DMS153 treated with DMSO at 0.1 percent for 48 hours (cell line): ENCODE measurements at regions not wholly inside any gene's neighbourhood (a gene's known extent, or its start where the extent isn't known, plus 50 kb on each side); places are given as distances from the start of the nearest gene placed in this dataset.
"Not testable (repeated sequence)": the region's sequence is repeated elsewhere in the genome, so short reads cannot be mapped to it uniquely, and the experiment has no call there.

Experiments
- DNase-seq: peaks from one replicate; lab custom pipeline; 2025; ENCODE audit not compliant: unreplicated experiment; lab: John Stamatoyannopoulos, UW

DNA sequence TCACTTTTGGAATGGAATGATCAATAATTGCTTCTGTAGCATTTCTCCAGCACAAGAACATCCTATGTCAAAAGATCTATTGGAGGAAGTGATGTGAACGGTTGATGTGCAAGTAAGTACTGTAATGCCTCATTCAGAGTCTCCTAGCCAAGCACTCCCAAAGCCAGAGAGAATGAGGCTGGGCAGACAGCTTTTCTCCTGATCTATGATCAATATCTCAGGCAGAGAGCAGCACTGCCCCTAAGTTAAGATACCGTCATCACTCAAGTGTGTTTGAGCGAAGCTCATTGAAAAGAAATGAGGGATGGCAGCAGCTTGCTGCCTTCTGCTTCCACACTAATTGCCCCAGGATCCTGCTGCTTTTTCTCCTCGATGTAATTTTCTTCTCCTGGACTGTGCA, 324.1 kb upstream of the GRAMD2B start:
- no peak for DNase-seq

DNA sequence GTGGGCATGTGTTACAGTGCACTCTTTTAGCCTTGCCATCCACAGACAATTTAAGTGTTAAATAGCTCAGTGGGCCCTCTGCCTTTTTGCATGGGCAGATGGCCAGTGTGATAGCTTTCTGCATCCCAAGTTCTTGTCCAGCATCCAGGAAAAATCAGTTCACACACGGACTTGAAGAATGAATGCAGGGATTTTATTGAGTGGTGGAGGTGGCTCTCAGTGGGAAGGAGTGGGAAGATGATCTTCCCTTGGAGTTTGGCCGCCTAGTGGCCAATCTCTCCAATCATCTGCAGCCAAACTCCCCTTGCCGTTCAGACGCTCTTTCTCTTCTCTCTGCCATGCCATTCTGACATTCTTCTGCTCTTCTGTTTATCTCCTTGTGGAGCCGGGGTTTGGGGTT, 322.4 kb upstream of the GRAMD2B start:
- DNase-seq: no peak

DNA sequence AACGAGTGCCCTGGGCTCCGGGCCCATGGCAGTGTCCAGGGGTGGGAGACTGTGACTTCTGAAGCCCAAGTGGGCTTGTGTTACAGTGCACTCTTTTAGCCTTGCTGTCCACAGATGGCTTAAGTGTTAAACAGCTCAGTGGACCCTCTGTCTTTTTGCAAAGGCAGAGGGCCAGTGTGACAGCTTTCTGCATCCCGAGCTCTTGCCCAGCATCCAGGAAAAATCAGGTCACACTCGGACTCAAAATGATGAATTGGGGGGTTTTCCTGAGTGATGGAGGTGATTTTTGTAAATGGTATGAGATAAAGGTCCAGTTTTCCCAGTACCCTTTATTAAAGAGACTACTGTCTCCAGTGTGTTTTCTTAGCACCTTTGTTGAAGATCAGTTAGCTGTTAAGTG, 321.3 kb upstream of the GRAMD2B start:
- no peak for DNase-seq

DNA sequence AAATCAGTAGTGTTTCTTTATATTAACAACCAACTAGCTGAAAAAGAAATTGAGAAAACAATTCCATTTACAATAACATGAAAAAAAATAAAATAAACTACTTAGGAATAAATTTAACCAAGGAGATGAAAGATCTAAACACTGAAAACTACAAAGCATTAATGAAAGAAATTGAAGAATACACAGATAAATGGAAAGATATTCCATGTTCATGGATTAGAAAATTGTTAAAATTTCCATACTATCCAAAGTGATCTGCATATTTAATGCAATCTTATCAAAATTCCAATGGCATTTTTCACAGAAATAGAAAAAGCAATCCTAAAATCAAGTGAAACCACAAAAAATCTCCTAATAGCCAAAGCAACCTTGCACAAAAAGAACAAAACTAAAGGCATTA, 320.2 kb upstream of the GRAMD2B start:
- no peak for DNase-seq

DNA sequence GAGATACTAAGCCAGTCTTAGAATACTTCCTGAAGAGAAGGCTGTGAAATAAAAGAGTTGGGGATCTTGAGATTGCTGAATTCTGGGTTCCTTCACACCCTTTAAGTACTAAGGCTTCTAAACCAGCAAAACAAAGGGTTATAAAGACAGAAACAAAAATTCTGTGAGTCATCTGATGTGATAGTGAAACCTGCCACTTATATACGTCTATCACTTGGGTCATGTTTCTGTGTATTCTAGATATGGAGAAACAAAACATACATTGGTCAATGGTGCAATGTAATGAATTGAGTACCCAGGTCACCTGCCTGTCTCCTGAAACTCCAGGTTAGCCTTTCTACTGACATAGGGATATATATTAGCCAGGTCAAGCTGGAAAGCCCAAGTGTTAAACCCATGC, 319.3 kb upstream of the GRAMD2B start:
- DNase-seq: no peak

DNA sequence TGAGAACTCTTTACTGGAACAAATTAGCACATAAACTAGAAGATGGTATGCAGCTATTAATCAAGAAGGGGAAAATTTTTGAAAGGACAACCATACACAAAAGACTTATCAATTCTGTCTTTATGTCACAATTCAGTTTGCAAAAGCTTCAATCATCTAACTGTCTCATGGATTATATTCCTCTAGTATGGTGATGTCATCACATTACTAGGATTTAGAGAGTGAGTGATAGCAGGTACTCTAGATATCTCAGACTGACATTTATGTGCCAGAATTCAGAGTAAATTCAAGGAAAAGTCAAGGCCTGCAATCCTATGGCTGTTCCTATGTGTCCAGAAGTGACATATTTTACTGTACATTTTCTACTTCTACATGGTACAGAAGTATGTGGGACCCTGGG, 318.9 kb upstream of the GRAMD2B start:
- DNase-seq: no peak

DNA sequence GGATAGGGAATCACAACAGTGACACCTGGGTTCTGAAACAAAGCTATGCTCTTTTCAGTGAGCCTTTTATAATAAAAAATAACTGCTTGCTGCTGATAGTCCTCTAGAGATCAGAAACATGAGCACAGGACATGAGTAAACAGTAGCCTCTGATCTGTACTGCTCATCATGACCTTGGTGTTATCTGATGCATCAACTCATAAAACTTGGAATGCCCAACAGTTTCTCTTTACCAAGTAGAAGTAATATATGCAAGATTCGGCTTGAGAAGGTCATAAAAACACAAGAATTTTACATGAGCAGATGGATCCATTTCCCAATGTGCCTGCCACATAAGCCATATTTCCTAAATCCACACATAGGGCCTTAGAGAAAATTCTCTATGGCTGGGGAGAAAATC, 318.3 kb upstream of the GRAMD2B start:
- no peak for DNase-seq

DNA sequence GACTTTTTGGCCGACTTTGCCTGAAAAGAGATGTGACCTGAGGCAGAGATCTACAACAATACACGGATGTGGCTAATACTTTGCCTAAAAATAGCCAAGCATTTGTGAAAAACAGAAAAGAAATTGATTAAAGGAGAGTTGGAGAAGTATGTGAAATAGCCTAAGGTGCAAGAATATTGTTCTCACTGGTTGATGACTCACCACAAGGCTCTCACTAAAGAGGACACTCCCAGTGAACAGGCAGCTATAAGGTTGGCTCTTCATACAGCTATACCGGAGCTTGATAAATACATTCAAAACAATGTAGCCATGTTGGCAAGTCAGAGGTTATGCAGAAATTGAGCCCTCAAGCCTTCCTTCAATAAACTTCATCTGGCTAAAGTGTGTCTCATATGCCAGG, 317.2 kb upstream of the GRAMD2B start:
- DNase-seq: no peak

DNA sequence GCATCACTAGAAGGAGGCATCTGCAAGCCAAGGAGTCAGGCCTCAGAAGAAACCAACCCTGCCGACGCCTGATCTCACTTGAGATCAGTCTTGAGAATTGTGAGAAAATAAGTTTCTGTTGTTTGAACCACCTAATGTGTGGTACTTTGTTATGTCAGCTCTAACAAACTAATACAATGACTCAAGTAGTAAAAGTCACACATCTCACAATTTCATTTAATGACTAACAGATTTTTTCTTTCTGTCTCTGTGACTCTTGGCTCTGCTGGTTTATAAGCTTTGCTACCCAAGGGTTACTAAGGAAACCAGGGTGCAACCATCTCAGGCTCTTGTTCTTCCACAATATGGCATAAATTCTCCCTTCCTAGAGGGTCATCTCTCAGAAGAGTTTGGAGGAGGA, 315.8 kb upstream of the GRAMD2B start:
- DNase-seq: no peak

DNA sequence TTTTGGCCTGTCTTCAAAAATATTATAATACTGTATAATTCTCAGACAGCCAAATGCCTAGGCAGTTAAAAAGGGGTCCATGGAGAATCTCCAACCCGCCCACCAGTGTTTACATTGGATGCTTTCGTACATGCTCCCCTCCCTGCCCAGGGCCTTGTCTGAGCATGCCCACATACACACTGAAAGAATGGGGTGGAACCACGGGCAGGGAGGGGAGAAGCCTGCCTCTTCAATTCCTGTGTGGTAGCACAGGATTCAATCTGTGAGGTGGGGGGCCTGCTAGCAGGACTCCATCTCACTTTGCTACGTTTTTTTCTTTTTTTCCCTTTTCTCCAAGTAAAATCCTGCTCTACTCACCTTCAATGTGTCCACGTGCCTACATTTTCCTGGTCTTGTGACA, 314.7 kb upstream of the GRAMD2B start:
- no peak for DNase-seq

DNA sequence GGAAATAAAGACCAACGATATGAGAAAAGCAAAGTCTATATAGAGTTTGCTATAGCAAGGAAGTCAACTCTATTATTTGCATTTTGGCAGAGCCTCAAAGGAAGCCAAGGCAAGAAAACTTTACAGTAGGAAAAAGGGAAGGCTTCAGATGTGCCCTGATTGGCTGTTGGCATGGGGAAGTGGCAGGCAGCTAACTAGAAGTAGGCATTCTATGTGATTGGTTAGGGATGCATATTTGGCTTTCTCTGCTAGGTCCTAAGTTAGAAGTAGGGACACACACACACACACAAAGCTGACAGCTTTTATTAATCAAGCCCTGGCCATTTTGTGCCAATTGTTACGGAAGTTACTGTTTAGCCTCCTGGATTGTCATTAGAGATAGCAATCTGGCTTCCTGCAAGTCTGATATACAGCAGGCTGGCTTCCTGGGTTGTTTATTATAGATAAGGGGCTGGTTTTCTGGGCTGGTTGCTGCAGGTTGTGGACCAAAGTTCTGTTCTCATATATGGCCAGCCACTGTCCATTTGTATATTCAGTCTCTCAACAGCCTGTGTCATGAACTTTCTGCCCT, 308.1 kb upstream of the GRAMD2B start:
- no peak for DNase-seq

DNA sequence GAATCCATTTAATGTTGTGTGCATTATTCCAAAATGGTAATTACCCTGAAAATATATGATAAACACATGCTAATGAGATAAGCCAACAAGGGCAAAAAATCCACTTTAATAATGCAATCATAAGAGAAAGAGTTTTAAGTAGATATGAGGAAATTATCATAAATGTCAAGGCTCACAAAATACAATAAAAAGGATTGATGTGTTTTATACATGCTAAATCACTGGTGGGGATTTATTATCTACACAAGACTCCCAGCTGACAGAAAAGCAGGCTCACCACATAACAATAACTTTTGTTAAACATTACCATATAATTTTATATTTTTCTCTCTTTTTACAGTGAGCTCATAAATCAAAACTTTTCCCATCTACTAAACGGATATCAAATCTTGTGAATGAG, 306.2 kb upstream of the GRAMD2B start:
- no peak for DNase-seq

DNA sequence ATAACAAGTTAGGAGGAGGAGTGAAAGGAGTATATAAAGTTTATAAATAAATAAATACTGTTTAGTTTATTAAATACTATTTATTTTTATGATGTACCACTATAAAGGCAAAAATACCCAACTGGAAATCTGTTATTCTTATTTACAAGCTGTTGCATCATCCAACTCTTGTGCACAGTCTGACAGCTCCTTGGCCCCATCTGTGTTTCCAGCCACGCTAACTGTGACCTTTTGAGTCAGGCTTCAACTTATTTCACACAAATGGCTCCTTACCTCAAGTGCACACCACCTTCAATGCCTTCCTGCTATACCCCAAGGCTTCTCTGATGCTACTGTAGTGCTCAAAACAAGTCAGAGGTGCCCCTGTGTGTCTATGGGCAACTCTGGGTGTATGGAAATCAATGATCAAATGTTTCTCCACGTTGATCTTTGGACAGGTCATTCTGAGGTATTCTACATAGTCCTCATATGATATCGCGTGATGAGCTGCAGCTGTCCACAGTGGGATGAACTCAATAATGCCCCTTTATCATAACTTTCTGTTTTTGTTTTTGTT, 303.2 kb upstream of the GRAMD2B start:
- DNase-seq: no peak

DNA sequence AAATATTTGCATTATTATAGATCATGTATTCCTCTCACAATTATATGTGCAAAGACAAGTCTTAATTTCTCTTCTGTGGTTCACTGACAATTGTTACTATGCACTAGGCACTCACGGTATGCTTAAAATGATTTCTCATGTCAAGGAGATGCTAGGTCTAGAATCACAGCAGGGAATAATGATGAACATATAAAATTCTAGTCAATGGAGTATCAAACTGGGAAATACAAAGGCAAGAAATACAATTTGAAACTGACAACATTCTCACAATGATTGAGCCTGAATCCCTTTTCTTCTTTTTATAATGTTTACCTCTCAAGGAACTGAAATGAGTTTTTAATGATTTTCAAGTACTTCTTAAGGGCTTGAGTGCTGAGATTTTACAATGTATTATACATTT, 302.3 kb upstream of the GRAMD2B start:
- no peak for DNase-seq

DNA sequence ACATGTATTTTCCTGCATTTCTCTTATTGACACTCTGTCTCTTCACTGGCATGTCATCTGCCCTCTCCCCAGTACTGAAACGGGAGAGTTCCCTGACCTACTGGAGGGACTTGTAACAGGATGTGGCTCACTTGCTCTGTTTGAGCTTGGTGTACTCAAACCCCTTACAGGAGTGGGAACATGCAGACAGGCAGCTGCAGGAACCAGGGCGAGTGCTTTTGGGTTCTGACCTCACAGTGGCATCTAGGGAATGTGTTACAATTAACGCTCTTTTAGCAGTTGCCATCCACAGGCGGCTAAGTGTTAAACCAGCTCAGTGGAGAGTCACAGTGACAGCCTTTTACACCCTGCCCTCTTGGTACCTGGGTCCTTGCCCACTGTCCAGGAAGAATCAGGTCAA, 300.3 kb upstream of the GRAMD2B start:
- no peak for DNase-seq

DNA sequence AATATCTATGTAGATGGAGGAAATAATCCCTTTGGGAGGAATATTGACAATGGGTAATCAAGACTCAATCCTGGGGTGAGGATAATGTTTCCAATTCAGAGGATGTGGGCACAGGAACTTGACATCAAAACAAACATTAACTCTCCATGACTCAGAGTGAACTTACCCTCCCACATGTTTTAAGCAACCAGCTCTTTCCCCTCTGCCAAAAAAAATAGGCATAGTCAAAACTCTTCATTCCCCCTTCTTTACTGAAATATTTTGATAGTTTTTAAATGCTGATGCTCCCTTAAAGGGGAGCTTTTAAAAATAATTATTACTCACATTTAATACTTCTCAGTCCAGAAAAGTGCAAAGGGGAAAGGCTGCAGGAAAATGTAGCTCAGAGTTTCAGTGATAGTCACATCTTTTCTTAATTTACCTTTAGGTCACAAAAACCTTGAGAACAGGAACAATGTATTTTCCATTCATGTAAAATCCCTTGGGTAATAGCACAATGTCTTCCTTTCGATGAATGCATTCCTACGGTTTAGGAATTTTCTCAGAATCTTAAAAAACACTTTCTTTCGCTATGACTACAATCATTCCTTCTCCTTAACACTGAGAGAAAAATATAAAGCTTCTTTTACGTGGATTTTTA, 298.4 kb upstream of the GRAMD2B start:
- no peak for DNase-seq

DNA sequence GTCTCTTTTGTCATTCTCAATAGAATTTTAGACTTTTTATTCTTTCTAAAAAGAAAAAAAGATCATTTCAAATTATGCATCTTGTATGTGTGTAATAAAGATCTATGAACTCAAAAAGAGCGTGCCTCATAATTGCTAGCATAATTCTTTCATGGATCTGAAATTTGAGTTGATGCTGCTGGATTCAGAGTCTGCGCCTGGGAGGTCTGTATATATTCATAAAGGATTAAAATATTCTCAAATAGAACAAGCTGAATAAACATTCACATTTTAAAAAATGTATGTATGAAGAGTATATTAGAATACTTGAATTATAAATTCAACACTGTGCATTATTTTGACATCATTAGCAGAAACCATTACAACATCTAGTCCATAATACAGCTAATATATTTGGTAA, 297.8 kb upstream of the GRAMD2B start:
- no peak for DNase-seq

DNA sequence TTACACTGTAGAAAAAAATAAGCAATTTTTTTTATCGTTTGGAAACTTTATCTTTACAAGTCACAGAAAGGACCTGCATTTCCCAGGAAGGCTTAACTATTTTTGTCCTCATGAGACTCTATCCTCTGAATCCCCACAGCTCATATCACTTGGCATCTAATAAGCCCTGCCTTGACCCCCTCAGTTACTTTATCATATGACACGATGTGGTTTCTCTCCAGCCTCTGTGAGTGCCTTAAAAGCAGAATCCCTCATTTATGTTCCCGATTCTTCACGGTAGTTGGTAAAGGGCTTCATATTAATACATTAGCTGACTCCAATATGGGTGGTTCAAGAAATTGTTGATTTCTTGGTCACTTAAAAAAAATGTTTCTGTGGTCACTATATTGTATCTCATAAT, 296.6 kb upstream of the GRAMD2B start:
- DNase-seq: no peak

DNA sequence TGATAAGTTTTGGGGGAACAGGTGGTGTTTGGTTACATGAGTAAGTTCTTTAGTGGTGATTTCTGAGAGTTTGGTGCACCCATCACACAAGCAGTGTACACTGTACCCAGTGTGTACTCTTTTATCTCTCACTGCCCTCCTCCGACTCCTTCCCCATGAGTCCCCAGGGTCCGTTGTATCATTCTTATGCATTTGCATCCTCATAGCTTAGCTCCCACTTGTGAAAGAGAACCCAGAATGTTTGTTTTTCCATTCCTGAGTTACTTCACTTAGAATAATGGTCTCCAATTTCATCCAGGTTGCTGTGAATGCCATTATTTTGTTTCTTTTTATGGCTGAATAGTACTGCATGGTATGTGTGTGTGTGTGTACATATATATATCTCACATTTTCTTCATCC, 295.8 kb upstream of the GRAMD2B start:
- DNase-seq: not testable (repeated sequence)

DNA sequence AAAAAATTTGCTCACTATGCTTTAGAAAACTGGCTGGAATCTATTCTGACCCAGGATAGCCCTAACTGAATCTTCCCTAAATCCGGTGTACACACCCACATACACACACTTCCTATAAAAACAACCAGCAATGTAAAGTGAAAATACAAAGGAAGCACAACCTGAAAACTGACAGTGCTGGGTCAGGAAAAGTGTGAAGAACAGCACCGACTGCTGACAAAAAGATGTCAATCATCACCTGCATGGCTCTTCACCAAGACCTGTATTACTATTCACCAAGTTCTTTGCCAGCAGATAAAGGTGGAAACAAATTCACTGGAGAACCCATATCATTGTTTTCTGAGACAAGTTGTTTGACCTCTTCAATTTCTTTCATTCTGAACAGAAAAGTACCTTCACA, 293.8 kb upstream of the GRAMD2B start:
- DNase-seq: no peak

DNA sequence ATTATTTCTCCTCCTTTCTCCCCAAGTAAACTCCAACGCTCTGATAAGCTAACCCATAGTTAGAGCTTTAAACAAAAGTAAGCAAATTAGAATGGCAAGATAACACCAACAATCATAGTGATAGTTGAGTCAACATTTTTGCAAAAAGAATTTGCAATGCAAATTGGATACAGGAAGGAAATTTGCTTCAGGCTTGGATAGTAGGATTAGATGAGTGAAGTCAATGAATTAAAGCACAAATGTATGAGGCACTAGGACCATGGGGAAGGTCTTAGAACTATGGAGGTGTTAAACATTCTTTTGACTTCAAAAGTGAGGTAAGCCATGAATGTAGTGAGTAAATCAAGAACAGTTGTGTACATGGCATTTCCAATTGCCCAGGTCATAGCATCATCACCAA, 289.8 kb upstream of the GRAMD2B start:
- DNase-seq: no peak

DNA sequence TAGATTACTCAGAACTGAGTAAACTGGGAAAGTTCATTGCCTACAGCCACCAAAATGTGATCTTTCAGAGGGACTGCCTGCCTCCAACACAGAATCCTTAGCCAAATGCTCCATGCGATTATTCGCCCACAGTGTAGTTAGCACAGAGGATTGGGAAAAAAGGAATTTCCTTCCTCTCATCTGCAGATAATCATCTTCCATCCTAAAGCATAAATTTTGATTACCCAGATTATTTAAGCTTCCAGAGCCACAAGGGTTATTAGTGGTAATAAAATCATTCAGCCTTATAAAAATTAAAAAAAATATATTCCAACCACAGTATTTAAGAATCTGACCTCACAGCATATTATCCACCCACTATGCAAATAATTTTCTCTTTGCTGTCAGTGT, 285.3 kb upstream of the GRAMD2B start:
- no peak for DNase-seq

DNA sequence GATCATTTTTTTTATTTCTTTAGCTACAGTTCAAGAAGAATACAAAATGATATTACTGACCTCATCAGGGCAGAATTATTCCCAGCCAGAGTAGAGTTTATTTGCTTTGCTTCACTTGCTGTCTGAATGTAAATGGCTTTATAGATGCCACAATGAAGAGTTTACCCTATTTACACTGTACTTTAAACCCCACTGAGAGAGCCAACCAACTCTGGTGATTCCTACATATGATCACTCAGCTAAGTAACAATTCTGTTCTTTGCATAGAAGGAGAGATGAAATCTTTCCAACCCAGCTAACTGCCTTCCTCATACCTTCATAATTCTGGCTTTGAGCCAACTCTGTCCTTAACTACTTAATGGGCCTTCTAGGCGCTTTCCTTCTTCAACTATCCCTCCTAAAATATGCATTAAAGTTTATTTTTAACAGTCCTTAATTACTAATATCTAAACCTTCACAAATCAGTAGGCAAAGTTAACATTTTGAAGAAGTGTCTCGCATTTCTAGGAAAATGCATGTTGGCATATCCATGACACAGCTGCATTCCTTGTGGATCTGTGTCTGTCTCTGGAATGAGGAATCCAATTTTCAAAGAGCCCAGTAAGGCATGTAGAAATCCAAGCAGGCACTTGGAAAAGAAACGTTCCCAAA, 284.8 kb upstream of the GRAMD2B start:
- no peak for DNase-seq
